RPMI7951 (cell line): ENCODE measurements at regions not wholly inside any gene's neighbourhood (a gene's known extent, or its start where the extent isn't known, plus 50 kb on each side); places are given as distances from the start of the nearest gene placed in this dataset.

Source experiments
- DNase-seq: peaks from one replicate; pipeline ENCODE4 v3.0.0-alpha.2; 2012; ENCODE audit warnings: low read depth

DNA sequence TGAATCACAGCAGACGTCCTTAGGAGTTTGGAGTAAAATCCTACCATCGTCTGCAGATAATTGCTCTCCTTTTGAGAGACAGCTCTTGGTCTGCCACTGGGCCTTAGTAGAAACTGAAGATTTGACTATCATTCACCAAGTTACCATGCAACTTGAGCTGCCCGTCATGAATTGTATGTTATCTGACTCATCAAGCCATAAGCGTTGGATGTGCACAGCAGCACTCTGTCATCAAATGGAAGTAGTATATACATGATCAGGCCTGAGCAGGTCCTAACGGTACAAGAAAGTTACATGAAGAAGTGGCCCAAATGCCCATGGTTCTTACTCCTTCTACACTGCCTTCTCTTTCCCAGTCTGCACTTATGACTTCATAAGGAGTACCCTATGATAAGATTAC lies 317.8 kb downstream of the GPATCH2 start:
- DNase-seq, result no peak

DNA sequence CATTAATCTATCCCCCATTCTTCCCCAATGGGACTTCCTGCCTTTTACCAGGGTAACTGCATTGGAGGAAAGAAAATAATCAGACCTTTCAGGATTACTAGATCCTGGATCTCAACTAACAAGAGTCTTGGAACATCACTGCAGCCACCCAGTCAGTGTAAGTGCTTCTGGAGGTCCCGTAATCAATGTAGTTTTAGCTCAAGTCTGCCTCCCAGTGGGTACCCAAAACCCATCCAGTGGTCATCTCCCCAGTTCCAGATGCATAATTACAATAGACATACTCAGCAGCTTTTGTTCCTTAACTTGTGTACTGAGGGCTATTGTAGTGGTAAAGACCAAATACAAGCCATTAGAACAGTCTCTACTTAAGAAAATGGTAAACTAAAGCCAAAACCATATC lies 319.1 kb downstream of the GPATCH2 start:
- no peak for DNase-seq

DNA sequence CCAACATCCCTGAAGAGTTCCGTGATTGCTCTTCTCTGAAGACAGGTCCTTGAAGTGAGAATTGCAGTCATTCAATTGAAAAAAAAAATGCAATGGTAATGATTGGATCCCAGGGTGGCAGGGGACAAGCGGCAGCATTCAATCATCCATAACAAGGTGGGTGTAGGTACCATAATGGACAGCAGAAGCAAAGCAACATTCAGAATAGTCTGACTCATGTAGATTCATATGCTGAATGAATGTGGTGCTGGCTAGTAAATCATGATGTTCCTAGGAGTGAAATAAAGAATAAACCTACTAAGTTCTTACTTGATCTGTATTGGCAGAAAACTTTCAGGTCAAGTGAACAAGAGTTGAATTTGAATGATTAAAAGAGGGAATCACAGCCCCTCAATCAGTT lies 319.6 kb downstream of the GPATCH2 start:
- no peak for DNase-seq

DNA sequence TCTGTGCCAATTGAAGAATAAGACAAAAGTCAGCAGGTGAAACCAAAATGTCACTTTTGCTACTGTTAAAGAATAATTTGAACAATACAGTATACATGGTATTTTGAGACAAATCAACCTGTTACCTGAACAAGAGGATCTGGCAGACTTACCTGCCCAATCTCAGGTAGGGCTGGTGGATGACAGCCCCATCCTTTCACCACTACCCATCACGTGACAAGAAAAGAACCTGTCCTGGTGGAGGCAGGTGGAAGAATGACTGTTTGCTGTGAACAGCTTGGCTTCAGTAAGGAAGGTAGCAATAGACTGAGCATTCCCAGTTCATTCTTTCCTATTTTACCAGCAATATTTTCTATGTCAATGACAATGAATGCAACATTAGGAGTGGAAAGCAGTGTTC lies 349.6 kb downstream of the GPATCH2 start:
- no peak for DNase-seq

DNA sequence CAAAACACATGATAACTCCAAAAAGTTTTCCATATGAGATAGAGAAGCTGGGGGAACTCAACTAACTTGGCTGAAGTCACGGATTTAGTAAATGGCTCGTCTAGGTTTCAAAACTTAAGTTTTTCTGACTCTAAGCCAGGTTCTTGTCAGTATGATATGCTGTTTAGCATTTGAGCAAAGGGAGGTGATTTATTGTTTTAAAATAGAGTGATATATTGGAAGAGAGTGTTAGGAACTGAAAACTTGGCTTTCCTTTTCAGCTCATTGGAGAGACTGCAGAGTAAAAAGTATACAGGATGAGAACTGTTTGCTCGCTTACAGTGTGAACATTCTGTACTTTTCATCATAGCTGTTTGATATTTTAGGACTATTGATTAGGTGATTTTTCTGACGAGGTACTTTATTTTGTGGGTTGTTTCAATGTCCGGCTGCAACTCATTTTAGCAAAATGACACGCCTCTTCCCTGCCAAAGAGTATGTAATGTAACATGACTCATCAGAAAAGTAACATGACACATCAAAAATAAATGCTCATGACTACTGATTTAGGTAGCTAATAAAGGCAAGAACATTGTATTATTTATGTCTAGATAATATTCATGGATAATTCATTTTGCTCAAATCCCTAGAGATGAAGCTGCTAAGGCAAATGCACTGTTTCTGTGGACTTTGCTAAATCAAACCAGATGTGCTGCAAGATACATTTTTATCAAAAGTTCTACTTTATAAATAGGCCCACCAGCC lies 355.1 kb downstream of the GPATCH2 start:
- DNase-seq, result peak; percentile 65

DNA sequence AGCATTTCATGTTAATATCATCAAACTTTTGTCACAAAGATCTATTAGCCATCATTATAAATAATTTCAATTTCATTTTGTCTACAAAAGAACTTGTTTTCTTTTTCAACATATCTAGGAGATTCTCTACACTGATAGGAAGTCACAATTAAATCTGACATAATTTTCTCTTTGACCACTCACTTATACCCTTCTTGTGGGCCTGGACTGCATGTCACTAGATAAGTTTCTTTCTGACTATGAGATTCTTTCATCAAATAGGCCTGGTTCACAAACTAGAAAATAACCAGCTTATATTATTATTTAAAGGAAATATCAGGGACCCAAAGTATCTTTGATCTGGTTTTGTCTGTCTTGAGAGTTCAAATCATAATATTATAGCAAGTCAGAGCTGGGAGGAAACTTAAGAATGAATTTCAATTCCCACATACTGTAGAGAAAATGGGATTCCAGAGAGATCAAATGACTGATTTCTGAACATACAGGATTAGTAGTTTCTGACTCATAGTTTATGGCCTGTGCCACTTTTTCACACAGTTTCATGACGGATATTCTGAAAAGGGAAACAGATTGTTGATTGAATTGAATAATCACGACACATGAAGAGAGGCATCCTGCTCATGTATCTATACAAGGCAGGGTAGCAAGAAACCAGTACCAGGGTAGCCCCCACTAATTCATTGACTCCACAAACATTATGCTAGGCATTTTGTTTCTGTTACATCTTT lies 355.8 kb downstream of the GPATCH2 start:
- DNase-seq, result peak; percentile 60

DNA sequence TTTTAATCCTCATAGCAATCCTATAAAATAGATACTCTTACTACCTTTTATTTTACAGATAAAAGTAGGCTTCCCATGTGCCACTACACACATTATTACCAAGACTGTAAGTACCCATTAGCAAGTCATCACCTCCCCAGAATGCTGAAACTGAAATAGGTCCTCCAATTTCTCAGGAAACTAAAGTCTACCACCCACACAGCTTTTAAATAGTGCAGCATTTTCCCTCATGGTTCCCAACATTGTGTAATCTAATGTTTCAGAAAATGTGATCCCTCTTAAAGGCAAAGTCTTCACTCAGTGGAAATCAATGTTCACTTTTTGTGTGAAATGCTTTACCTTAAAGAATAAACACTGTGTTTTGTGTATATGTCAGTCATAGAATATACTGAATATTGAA lies 356.5 kb downstream of the GPATCH2 start:
- DNase-seq, result no peak

DNA sequence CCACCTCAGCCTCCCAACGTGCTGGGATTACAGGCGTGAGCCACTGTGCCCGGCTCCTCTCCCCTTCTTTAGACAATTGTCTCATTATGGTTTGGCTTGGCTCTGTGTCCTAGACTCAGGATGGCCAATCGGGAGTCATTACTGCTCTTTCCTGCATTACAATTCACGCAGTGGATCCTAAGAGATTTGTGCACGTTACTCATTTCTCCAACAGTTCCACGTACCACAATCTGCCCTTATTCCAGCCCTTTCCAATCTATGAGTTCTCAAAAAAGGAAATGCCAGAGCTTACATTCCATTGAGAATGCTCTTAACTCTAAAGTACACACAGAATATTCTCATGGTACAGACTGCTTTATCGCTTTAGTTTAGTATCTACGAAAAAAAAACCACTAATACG lies 357.0 kb downstream of the GPATCH2 start:
- DNase-seq, result no peak

DNA sequence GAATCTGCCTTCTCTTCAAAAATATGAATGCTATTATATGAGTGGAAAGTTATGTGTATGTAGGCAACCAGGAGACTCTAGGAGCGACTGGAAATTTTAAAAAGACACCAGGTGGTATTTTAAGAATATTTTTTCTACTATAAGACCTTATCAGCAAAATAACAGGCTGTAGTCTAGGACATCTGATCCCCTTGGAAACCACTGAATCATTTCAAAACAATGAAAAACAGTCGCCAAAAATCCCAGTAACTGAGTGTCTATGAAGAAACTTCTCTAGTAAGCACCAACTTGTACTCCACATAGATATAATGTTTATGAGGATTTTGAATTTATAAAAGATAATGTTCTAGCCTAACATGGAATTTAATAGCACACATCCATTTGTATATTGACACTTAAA lies 358.5 kb downstream of the GPATCH2 start:
- DNase-seq, result peak; percentile 32

DNA sequence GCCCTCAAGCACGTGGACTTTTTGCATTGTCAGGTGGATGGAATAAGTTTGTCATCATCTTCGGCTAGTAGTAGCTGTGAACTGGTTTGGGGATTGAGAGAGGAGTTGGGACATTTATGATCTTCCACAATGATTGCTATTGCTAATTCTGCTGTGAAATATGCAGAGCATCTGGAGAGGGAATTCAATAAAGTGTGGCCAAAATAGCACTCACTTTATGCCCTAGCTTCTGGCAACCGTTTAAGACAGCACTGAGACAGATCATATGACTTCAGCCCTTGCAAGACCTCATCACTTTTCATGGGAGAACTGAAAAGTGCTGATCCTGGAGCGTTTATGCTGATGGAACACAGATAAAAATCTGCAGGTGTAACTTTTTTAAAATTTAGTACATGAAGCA lies 360.8 kb downstream of the GPATCH2 start:
- no peak for DNase-seq

DNA sequence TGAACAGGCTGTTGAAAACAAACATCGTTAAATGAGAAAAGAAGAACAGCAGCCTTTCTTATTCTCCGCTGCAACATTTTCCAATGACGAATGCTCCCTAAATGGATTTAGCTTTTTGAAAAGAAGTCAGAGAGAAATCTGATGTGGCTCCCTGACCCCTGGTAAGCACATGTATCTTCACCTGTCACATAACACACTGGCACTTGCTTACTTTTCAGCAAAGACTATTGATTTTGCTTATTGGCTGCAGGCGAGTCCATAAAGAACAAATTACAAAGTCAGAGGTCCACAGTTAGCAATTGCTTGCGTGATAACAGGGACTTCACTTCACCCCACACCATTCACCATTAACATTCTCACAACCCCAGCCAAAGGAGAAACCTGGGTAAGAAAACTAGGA lies 362.8 kb downstream of the GPATCH2 start:
- DNase-seq, result no peak

DNA sequence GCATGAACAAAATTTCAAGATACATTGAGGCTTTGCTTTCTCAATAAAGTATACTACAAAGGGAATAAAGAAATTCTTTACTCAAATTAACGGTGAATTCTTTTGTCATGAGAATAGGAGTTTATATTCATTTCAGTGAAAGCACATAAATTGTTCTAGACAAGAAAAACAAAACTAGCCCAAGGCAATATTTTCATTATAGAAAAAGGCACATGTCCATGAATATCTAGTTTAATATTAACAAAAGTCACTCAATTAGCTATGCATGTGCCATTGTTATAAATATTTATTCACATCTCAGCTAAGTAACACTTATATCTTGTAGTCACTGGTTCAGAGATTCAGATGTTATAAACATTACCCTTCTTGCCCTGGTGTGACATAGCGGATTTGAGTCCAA lies 369.3 kb downstream of the GPATCH2 start:
- no peak for DNase-seq

DNA sequence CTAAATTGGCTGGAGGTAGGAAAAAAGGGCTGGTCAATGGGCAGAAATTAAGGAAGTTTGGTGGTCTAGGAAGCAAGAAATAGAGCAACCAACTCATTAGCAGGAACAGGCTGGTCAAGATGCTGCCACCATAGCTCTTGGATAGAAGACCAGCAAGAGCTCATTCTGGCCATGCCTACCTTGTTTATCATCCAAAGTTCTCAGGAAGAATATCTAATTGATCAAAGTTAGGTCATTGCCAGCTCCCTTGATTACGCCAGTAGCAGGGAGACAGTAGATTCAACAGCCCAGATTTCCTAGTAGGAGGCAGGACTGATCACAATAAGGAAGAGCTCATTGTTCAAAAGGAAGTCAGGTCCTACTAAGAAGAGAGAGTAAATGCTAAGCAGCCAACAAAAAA lies 370.2 kb downstream of the GPATCH2 start:
- DNase-seq, result no peak

DNA sequence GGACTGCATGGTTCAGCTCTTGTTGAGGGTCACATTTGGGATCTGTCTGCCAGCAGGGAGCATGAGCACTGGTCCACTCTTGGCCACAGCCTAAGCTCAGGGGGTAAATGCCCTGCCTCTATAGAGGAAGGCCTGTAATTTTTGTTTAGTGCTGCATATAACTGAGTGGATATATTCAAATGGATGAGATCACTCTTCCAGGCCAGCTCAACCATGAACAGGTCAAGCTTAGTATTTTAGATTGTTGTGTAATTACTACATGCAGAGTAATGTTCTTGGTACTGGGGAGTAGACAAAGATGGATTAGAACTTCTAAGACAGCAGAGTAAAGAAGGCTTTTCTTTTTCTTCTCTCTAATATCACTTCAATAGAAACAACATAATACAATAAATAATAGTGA lies 376.9 kb downstream of the GPATCH2 start:
- DNase-seq, result no peak

DNA sequence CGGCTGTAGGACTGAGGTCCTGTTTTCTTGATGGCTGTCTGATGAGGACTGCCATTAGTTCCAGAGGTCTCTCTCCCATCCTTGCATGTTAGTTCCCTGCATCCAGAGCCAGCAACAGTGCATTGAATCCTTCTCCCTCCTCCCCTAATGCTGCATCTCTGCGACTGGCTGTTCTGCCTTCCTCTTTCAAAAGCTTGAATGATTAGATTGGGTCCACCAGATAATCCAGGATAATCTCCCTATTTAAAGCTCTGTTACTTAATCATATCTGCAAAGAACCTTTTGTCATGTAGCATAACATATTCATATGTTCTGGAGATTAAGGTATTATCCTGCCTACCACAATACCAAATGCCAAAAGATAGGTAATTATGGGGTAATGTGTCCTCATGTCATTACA lies 377.5 kb downstream of the GPATCH2 start:
- no peak for DNase-seq

DNA sequence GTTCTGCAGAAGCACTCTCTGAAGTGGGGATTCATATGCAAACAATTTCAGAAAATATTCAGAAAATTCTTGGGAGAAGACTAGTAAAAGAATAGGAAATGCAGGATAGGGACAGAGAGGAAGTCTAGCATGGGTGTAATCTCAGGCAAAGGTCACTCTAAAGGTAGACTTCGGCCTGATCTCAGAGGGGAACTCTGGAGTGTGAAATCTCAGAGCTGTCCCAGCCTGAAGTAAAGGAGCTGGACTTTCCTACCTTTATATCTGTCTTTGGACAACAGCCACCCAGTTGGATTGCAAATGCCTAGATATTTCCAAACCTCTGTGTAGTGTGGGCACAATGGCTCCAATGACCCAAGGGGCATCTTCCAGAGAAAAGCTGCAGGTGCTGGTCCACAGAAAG lies 379.8 kb downstream of the GPATCH2 start:
- DNase-seq, result no peak

DNA sequence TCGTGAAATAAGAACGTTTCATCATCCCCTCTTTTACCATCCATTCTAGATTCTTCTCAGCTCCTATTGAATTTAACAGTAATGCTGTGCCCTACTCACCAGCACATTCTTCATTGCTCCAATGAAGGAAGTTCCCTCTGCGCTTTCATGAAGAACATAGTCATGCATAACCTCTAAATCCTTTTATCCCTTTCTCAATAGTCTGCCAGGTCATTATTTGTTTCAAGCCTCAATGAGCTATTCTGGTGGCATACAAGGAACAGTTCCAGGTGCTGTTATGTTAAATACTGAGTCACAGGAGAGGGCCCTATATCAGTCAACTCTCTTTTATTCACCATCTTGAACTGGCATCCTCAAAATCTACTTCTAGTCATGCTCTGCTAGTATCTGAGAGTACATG lies 381.0 kb downstream of the GPATCH2 start:
- no peak for DNase-seq

DNA sequence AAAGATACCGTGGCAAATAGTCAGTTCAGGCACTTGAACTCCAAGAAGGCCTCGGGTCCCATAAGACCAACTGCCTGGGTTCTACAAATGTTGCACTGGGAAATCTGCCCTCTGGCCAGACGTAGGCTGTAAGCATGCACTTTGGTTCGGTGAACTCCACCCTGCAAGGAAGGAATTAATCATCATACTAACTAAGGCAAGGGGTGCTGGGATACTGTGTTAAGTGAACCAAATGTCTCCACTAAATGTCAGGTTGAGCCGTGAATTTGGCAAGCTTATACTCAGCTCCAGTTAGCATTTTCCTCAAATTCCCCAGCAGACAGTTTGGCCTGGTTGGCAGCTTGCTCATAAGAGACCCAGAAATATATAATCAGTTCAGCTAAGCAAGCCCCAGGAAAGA lies 385.9 kb downstream of the GPATCH2 start:
- no peak for DNase-seq

DNA sequence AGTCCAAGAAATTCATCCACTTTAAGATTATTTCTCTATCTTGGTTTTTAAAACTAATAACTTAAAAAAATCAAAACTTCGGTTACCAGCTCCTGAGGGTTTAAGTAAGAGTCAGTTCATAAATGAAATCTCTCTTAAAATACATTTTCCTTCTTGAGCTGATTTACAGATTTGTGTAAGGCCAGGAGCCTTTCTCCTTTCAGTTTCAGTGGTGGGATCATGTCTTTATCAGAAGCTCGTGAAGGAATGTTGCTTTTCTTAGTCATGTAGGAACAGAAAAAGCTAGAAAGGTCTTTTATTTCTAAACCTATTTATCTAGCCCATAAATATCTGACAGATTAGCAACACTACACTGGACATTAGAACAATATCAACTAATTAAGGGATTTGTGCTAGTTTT lies 390.2 kb downstream of the GPATCH2 start:
- no peak for DNase-seq

DNA sequence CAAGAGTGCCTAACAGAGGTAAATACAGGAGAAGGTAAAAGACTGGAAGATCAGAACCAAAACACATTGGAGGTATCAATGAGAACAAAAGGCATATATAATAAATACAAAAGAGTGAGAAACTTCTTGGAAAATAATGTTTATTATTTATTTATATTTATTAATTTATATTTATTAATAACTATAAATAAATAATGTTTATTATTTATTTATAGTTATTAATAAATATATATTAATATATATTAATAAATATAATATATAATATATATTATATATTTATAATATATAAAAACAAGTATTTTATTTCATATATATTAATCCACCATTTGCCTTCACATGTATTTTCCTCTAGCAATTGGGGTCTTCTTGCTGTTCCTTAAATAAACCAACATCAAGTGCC lies 391.9 kb downstream of the GPATCH2 start:
- DNase-seq, result no peak

DNA sequence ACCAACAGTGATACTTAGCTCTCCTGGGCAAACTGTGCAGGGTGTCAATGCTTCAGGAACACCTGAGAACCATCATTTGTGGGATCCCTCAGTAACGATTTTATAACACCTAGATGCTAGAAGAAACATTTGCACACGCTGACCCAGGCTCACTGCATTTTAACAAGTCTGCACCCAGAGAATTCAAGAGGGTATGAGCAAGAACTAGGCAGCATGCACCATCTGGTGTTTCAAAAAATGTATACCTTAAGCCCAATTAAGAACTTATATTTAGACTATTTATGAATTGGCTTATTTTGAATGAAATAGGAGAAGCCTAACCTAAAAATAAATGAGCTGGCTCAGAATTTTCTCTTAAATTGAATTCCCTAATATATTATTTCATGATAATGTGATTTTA lies 400.5 kb downstream of the GPATCH2 start:
- DNase-seq, result no peak

DNA sequence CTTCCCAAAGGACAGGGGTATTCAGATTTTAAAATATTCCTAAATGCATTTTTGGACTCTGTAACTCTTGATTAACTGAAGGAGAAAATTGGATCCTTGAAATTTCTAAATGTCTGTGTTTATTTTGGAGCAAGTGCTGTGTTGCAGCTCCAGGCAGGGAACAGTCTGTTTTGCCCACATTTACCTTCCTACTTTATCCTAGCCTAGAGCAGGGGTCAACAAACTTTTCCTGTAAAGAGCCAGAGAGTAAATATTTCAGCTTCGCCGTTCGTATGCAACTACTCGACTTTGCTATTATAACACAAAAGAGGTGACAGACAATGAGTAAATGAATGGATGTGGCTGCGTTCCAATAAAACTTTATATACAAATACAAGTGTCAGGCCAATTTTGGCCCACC lies 402.2 kb downstream of the GPATCH2 start:
- DNase-seq, result no peak

DNA sequence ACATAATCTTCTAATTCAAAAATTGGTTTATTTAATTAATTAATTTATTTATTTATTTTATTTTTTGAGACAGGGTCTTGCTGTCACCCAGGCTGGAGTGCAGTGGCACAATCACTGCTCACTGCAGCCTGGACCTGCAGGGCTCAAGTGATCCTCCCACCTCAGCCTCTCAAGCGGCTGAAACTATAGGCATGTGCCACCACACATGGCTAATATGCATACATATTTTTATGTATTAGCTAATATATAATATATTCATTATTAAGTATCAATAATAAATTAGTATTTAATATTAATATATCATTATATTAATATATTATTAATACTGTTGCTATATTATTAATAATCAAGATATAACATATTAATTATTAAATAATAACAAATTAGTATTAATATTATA lies 406.7 kb downstream of the GPATCH2 start:
- no peak for DNase-seq

DNA sequence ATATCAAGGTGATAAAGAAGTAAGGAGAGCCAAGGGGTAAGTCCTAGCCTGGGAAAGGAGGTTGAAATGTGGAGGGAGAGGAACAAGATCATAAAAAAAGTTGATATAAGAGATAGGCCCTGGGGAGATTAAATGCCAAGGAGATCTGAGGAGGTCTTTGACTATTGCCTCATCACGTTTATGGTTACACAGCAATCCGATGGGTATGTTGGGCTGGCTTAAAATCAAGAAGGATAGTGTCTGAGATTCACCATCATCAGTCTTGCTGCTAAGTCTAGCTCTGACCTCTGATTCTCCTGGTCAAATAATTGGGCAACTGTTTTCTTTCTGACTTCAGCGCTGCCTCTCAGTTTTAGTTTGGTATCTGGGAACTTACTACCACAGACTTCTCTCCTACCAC lies 416.3 kb downstream of the GPATCH2 start:
- DNase-seq, result no peak
